ENCODE measurements at regions not wholly inside any gene's neighbourhood (a gene's known extent, or its start where the extent isn't known, plus 50 kb on each side); places are given as distances from the start of the nearest gene placed in this dataset.

GRCh38 chr3:112765531-112765930 is 81.1 kb downstream of the CD200R1L start:
- Histone ChIP-seq H3K36me3 (ENCODE audit: control insufficient read depth, insufficient read depth, low read length) (no peaks in the 10 kb centered on the region), H3K4me3 (replicated peaks in 1 of 4; ENCODE audit: control extremely low read depth in 1 of 4, insufficient read depth in 1 of 4, low read depth in 3 of 4, low read length in 4 of 4) (no peak overlapping the region), H3K4me1 (ENCODE audit: control insufficient read depth, extremely low read depth, insufficient read depth, low read length) (peaks cover 2% of the 10 kb centered on the region), H3K27ac (ENCODE audit: insufficient read depth, low read length) (no peak overlapping the region), H4K20me1 (ENCODE audit: control insufficient read depth, extremely low read depth, insufficient read depth, low read length) (no peaks in the 10 kb centered on the region), H2AFZ (ENCODE audit: low read length) (no peak overlapping the region), H3K79me2 (ENCODE audit: control insufficient read depth, insufficient read depth, low read length) (no peaks in the 10 kb centered on the region), H3K4me2 (ENCODE audit: extremely low read depth, insufficient read depth, low read length) (no peak overlapping the region), H3K9me3 (ENCODE audit: control insufficient read depth, insufficient read depth, low read depth, low read length) (no peaks in the 10 kb centered on the region), H3K27me3 (ENCODE audit: control insufficient read depth, insufficient read depth, low read length) (no peaks in the 10 kb centered on the region), H3K9ac (ENCODE audit: insufficient read depth, low read length) (no peak overlapping the region)
- no peak for DNase-seq (ENCODE audit: low read depth in 2 of 2)
- no peak for TF ChIP-seq EZH2 (IDR thresholded peaks at IDR 0.05; ENCODE audit: low read length, missing control alignments)
- TF ChIP-seq, protein P1, sequence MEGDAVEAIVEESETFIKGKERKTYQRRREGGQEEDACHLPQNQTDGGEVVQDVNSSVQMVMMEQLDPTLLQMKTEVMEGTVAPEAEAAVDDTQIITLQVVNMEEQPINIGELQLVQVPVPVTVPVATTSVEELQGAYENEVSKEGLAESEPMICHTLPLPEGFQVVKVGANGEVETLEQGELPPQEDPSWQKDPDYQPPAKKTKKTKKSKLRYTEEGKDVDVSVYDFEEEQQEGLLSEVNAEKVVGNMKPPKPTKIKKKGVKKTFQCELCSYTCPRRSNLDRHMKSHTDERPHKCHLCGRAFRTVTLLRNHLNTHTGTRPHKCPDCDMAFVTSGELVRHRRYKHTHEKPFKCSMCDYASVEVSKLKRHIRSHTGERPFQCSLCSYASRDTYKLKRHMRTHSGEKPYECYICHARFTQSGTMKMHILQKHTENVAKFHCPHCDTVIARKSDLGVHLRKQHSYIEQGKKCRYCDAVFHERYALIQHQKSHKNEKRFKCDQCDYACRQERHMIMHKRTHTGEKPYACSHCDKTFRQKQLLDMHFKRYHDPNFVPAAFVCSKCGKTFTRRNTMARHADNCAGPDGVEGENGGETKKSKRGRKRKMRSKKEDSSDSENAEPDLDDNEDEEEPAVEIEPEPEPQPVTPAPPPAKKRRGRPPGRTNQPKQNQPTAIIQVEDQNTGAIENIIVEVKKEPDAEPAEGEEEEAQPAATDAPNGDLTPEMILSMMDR (conservative IDR thresholded peaks at IDR 0.05 in 1 of 2, IDR thresholded peaks at IDR 0.05 in 1 of 2; ENCODE audit: low read depth in 1 of 2, low read length in 2 of 2), result no peak

DNA sequence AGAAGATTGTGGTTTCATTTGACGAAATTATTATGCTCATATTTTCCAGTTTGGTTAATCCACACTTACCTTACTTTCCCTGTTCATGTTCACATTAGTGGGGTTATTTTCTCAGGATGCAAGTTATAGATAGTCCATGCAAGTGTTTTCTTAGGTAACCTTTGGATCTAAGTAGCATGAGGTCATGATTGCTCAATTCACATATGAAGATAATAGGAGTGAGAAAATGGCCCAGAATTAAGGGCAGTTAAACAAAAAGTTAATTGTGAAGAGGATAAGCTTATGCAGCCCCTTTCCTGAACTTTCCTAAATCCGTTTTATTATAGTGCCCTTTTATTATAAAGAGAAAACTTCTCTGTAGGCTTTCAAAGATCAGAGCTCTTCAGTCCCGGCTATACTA is 83.4 kb downstream of the CD200R1L start:
- H3K27me3 ChIP-seq (ENCODE audit: control insufficient read depth, insufficient read depth, low read length), result no peaks in the 10 kb centered on the region
- H3K4me2 ChIP-seq (ENCODE audit: extremely low read depth, insufficient read depth, low read length), result no peak overlapping the region
- H2AFZ ChIP-seq (ENCODE audit: low read length), result no peak overlapping the region
- TF ChIP-seq EZH2 (IDR thresholded peaks at IDR 0.05; ENCODE audit: low read length, missing control alignments), result no peak
- TF ChIP-seq, protein P1 (conservative IDR thresholded peaks at IDR 0.05 in 1 of 2, IDR thresholded peaks at IDR 0.05 in 1 of 2; ENCODE audit: low read depth in 1 of 2, low read length in 2 of 2), result no peak
- H4K20me1 ChIP-seq (ENCODE audit: control insufficient read depth, extremely low read depth, insufficient read depth, low read length), result no peaks in the 10 kb centered on the region
- H3K79me2 ChIP-seq (ENCODE audit: control insufficient read depth, insufficient read depth, low read length), result no peaks in the 10 kb centered on the region
- H3K9ac ChIP-seq (ENCODE audit: insufficient read depth, low read length), result no peak overlapping the region
- H3K4me1 ChIP-seq (ENCODE audit: control insufficient read depth, extremely low read depth, insufficient read depth, low read length), result peaks cover 2% of the 10 kb centered on the region
- no peak overlapping the region for H3K4me3 ChIP-seq (replicated peaks in 1 of 4; ENCODE audit: control extremely low read depth in 1 of 4, insufficient read depth in 1 of 4, low read depth in 3 of 4, low read length in 4 of 4)
- H3K27ac ChIP-seq (ENCODE audit: insufficient read depth, low read length), result no peak overlapping the region
- no peak for DNase-seq (ENCODE audit: low read depth in 2 of 2)
- H3K36me3 ChIP-seq (ENCODE audit: control insufficient read depth, insufficient read depth, low read length), result no peaks in the 10 kb centered on the region
- no peaks in the 10 kb centered on the region for H3K9me3 ChIP-seq (ENCODE audit: control insufficient read depth, insufficient read depth, low read depth, low read length)

DNA sequence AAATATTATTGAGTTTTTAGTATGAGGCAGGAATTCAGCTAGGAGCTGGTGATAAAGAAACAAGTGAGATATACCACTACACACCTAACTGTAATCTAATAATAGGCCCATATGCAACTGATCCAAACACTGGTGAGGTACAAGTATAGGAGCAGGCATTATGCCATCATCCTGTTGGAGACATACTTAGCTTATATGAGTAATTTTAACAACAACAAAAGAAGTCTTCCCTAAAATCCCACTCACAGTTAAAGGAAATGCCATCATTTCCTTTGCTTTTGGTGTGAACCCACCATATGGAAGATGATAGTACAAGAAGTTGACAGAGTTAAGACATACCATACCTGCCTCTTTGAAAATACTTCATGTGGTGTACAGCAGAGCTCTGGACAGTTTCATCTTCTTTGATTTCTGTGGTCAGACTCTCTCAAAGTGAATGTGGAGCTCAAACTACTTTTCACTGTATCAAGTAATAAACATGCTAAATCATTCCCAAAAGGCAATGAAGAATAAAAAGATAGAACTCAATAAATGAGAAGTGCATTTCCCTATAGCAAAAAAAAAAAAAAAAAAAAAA is 85.5 kb downstream of the CD200R1L start:
- H3K27me3 ChIP-seq (ENCODE audit: control insufficient read depth, insufficient read depth, low read length), result no peaks in the 10 kb centered on the region
- H3K4me3 ChIP-seq (replicated peaks in 1 of 4; ENCODE audit: control extremely low read depth in 1 of 4, insufficient read depth in 1 of 4, low read depth in 3 of 4, low read length in 4 of 4), result no peak overlapping the region
- H3K36me3 ChIP-seq (ENCODE audit: control insufficient read depth, insufficient read depth, low read length), result no peaks in the 10 kb centered on the region
- H4K20me1 ChIP-seq (ENCODE audit: control insufficient read depth, extremely low read depth, insufficient read depth, low read length), result no peaks in the 10 kb centered on the region
- no peaks in the 10 kb centered on the region for H3K79me2 ChIP-seq (ENCODE audit: control insufficient read depth, insufficient read depth, low read length)
- H2AFZ ChIP-seq (ENCODE audit: low read length), result no peak overlapping the region
- no peaks in the 10 kb centered on the region for H3K9me3 ChIP-seq (ENCODE audit: control insufficient read depth, insufficient read depth, low read depth, low read length)
- no peak overlapping the region for H3K9ac ChIP-seq (ENCODE audit: insufficient read depth, low read length)
- TF ChIP-seq, protein P1 (conservative IDR thresholded peaks at IDR 0.05 in 1 of 2, IDR thresholded peaks at IDR 0.05 in 1 of 2; ENCODE audit: low read depth in 1 of 2, low read length in 2 of 2), result no peak
- TF ChIP-seq EZH2 (IDR thresholded peaks at IDR 0.05; ENCODE audit: low read length, missing control alignments), result no peak
- H3K4me2 ChIP-seq (ENCODE audit: extremely low read depth, insufficient read depth, low read length), result no peak overlapping the region
- peak in 1 of 2 donors; percentile 78 for DNase-seq (ENCODE audit: low read depth in 2 of 2)
- peaks cover 2% of the 10 kb centered on the region for H3K4me1 ChIP-seq (ENCODE audit: control insufficient read depth, extremely low read depth, insufficient read depth, low read length)
- no peak overlapping the region for H3K27ac ChIP-seq (ENCODE audit: insufficient read depth, low read length)

All from fibroblast of lung (primary cell).